Natural killer cell (primary cell): ENCODE measurements at regions not wholly inside any gene's neighbourhood (a gene's known extent, or its start where the extent isn't known, plus 50 kb on each side); places are given as distances from the start of the nearest gene placed in this dataset.

Experiments
- ATAC-seq, 3 donors: fragments of 150-1000 bp in 2 of 3; fragments of 200-7000 bp in 1 of 3; cut with Tn5 transposase; 1 replicate in 1 of 3; 2 replicates in 2 of 3; pipeline ENCODE4 v1.10.0; 2021; ENCODE audit warnings: mild to moderate bottlenecking in 2 of 3, moderate library complexity in 2 of 3
- DNase-seq, 2 donors: peaks; one replicate each; pipeline versions ENCODE4 v3.0.0 to v3.0.0-alpha.2; 2013 to 2021; ENCODE audit warnings: mixed read lengths in 1 of 2
- H3K27ac ChIP-seq: one replicate; pipeline ENCODE4 v1.5.1; 2013; ENCODE audit warnings: mild to moderate bottlenecking, low read length
- H3K27me3 ChIP-seq: one replicate; pipeline ENCODE4 v1.6.1; 2013; ENCODE audit warnings: low read length; ENCODE audit not compliant: control insufficient read depth, insufficient read depth
- H3K36me3 ChIP-seq: one replicate; pipeline ENCODE4 v1.6.1; 2013; ENCODE audit warnings: low read length; ENCODE audit not compliant: control insufficient read depth, insufficient read depth
- H3K4me1 ChIP-seq: one replicate; pipeline ENCODE4 v1.6.1; 2013; ENCODE audit warnings: low read length; ENCODE audit not compliant: control insufficient read depth, insufficient read depth
- H3K4me3 ChIP-seq: one replicate; pipeline ENCODE4 v1.5.1; 2013; ENCODE audit warnings: low read length
- H3K9me3 ChIP-seq: one replicate; pipeline ENCODE4 v1.6.1; 2013; ENCODE audit warnings: low read length; ENCODE audit not compliant: control insufficient read depth, insufficient read depth
- H3K27ac Mint-ChIP-seq, 2 donors: one replicate each; pipeline ENCODE4 v1.8.0; 2022; ENCODE audit warnings: mild to moderate bottlenecking in 2 of 2, mixed read lengths in 2 of 2, moderate library complexity in 1 of 2
- H3K27me3 Mint-ChIP-seq, 2 donors: one replicate each; pipeline ENCODE4 v1.8.0; 2022; ENCODE audit warnings: low read depth in 2 of 2, mixed read lengths in 2 of 2
- H3K36me3 Mint-ChIP-seq: one replicate; pipeline ENCODE4 v1.8.0; 2022; ENCODE audit warnings: mixed read lengths
- H3K4me1 Mint-ChIP-seq, 2 donors: one replicate each; pipeline ENCODE4 v1.8.0; 2022; ENCODE audit warnings: mixed read lengths in 2 of 2
- H3K4me3 Mint-ChIP-seq: one replicate; pipeline ENCODE4 v1.8.0; 2022; ENCODE audit warnings: mild to moderate bottlenecking, moderate library complexity, mixed read lengths
- H3K9me3 Mint-ChIP-seq, 2 donors: one replicate each; pipeline ENCODE4 v1.8.0; 2022; ENCODE audit warnings: mixed read lengths in 2 of 2
- WGBS: methylation state at CpG from one replicate; pipeline ENCODE4 v1.1.7; 2013; ENCODE audit warnings: missing lambda C conversion rate; ENCODE audit not compliant: insufficient coverage; 5-methylcytosine and 5-hydroxymethylcytosine counted together
- intact Hi-C: fragments of 100-400 bp; cut with micrococcal nuclease; formaldehyde crosslinking; loops from one replicate; pipeline ENCODE4 v1.14.2; 2022
- TF ChIP-seq, protein P1 (sequence below): fragments of 200-600 bp; IDR thresholded peaks from one replicate; pipeline ENCODE4 v1.8.0; 2022; ENCODE audit warnings: antibody characterized with exemption

DNA sequence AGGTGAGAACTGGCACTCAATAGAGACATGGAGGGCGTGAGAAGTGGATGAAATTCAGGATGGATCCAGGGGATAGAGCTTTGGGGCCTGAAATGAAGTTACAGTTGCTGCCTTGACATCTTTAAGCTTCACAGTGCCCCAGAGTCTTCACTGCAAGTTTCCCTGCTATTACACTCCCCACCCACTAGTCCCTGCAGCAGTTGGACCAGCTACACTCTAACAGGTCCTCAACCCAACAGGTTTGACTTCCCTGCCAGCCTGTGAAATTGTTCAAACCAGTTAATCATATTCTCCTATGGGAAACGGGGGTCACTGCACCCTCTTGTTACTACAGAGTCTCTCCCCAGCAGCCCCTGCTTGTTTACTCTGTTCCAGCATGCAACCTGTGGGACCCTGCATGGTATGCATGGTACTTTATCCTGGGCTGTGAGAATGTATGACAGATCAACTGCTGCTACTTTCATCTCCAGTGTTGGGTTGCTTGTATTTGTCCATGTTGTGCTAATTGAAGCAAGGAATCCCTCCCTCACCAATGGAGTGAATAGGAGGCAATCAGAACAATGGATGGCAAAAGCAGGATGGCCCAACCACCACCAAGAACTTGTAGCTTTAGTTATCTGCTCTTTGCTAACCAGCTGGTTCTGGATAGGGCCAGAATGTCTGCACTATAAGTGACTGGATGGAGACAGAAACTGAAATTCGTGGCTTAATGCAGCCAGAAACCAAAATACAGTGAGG, 314.2 kb downstream of the OLFM4 start:
- no peak overlapping the region for H3K4me3 Mint-ChIP-seq
- no peak overlapping the region for H3K27ac ChIP-seq
- DNase-seq (no peak), ATAC-seq (no peak)
- TF ChIP-seq, protein P1, sequence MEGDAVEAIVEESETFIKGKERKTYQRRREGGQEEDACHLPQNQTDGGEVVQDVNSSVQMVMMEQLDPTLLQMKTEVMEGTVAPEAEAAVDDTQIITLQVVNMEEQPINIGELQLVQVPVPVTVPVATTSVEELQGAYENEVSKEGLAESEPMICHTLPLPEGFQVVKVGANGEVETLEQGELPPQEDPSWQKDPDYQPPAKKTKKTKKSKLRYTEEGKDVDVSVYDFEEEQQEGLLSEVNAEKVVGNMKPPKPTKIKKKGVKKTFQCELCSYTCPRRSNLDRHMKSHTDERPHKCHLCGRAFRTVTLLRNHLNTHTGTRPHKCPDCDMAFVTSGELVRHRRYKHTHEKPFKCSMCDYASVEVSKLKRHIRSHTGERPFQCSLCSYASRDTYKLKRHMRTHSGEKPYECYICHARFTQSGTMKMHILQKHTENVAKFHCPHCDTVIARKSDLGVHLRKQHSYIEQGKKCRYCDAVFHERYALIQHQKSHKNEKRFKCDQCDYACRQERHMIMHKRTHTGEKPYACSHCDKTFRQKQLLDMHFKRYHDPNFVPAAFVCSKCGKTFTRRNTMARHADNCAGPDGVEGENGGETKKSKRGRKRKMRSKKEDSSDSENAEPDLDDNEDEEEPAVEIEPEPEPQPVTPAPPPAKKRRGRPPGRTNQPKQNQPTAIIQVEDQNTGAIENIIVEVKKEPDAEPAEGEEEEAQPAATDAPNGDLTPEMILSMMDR = no peak
- H3K36me3 ChIP-seq = no peaks in the 10 kb centered on the region
- H3K4me3 ChIP-seq = no peak overlapping the region
- no peaks in the 10 kb centered on the region for H3K9me3 ChIP-seq
- H3K36me3 Mint-ChIP-seq = no peaks in the 10 kb centered on the region
- H3K4me1 ChIP-seq = no peaks in the 10 kb centered on the region
- 39% methylated on average over 3 of the region's 3 CpGs for WGBS
- no peaks in the 10 kb centered on the region for H3K27me3 Mint-ChIP-seq
- H3K27me3 ChIP-seq = no peaks in the 10 kb centered on the region
- no peaks in the 10 kb centered on the region for H3K4me1 Mint-ChIP-seq
- intact Hi-C loops = no loop called here
- H3K9me3 Mint-ChIP-seq = peaks cover 11 to 18% of the 10 kb centered on the region in 2 donors
- H3K27ac Mint-ChIP-seq = no peak overlapping the region

DNA sequence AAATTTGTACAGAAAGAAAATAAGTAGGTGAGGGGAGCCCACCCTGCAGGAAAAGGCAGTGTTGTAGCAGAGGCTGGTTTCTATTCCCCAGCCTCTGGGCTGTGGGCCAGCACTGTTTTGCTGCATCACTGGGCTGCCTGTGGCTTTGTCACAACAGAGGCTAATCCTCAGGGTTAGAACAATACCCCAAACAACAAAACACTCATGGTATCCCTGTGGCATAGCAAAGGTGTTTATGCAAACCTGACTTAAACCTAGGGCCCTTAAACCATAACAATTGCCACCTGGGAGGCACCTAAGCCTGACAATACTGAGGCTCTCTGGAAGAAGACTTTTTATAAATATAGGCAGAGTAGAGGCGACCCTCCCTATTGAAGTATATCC, 314.7 kb downstream of the OLFM4 start:
- no CpG with 5 or more reads among the region's 1 CpG for WGBS

DNA sequence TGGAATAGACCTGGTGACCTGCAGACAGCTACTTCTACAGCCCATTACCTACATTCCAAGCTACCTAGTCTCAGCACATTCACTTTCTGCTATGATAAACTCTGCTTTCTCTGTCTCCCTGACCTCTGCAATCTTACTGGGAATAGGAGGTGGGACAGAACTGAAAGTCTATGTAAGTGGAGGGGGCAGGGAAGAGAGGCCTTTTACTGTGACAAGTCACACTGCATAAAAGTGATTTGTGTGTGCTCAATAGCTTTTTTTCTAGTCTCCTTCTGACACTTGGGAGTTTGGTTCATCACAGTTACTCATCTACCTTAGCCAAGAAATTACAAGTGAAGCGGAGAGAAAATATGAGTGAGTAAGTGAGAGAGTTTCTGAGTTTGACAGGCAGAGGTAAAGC, 322.4 kb downstream of the OLFM4 start:
- DNase-seq (no peak), ATAC-seq (no peak)
- Histone ChIP-seq H3K4me3 (no peak overlapping the region), H3K36me3 (no peaks in the 10 kb centered on the region), H3K4me1 (no peaks in the 10 kb centered on the region), H3K27ac (no peak overlapping the region), H3K27me3 (no peaks in the 10 kb centered on the region), H3K9me3 (no peaks in the 10 kb centered on the region)
- TF ChIP-seq, protein P1 = no peak
- H3K36me3 Mint-ChIP-seq = no peaks in the 10 kb centered on the region
- H3K27me3 Mint-ChIP-seq = no peaks in the 10 kb centered on the region
- no peak overlapping the region for H3K27ac Mint-ChIP-seq
- H3K4me1 Mint-ChIP-seq = no peaks in the 10 kb centered on the region
- 89% methylated on average over 1 of the region's 1 CpG for WGBS
- H3K4me3 Mint-ChIP-seq = no peak overlapping the region
- intact Hi-C loops = no loop called here
- H3K9me3 Mint-ChIP-seq = peaks cover 15 to 17% of the 10 kb centered on the region in 2 donors

More for the DNA sequence above, 314.7 kb downstream of the OLFM4 start:
- no peaks in the 10 kb centered on the region for H3K4me1 Mint-ChIP-seq
- Histone ChIP-seq H3K36me3 (no peaks in the 10 kb centered on the region), H3K4me1 (no peaks in the 10 kb centered on the region), H3K4me3 (no peak overlapping the region), H3K27me3 (no peaks in the 10 kb centered on the region), H3K9me3 (no peaks in the 10 kb centered on the region), H3K27ac (no peak overlapping the region)
- ATAC-seq (no peak), DNase-seq (no peak)
- intact Hi-C loops = no loop called here
- H3K36me3 Mint-ChIP-seq = no peaks in the 10 kb centered on the region
- TF ChIP-seq, protein P1 = no peak
- H3K27me3 Mint-ChIP-seq = no peaks in the 10 kb centered on the region
- H3K27ac Mint-ChIP-seq = no peak overlapping the region
- H3K9me3 Mint-ChIP-seq = peaks cover 11 to 23% of the 10 kb centered on the region in 2 donors
- H3K4me3 Mint-ChIP-seq = no peak overlapping the region

DNA sequence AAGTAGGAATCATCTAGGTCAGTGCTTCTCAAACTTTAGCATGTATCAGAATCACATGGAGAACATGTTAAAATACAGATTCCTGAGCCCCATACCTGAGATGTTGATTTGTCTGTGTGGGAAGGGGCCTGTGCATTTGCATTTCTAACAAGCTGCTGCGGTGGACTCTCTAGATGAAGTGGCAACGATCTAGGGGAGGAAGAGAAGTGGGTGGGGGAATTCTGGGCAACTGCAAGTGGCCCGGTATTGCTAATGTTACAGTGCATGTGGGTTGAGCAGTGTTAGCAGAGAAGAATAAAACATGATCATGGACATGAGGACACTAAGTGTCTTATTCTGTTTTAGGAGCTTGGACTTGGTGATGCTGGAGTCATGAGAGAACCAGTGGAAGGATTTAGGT, 329.0 kb downstream of the OLFM4 start:
- H3K27ac Mint-ChIP-seq = no peak overlapping the region
- intact Hi-C loops = no loop called here
- Histone ChIP-seq H3K4me1 (no peaks in the 10 kb centered on the region), H3K9me3 (no peaks in the 10 kb centered on the region), H3K27ac (no peak overlapping the region), H3K27me3 (no peaks in the 10 kb centered on the region), H3K4me3 (no peak overlapping the region), H3K36me3 (no peaks in the 10 kb centered on the region)
- H3K27me3 Mint-ChIP-seq = no peaks in the 10 kb centered on the region
- H3K9me3 Mint-ChIP-seq = peaks cover 15% of the 10 kb centered on the region in 2 donors
- no peaks in the 10 kb centered on the region for H3K36me3 Mint-ChIP-seq
- no peaks in the 10 kb centered on the region for H3K4me1 Mint-ChIP-seq
- no peak for ATAC-seq
- TF ChIP-seq, protein P1 = no peak
- H3K4me3 Mint-ChIP-seq = no peak overlapping the region
- 66% methylated on average over 3 of the region's 3 CpGs for WGBS
- DNase-seq = no peak
